Uterus (tissue), 2 donors: ENCODE measurements at regions not wholly inside any gene's neighbourhood (a gene's known extent, or its start where the extent isn't known, plus 50 kb on each side); places are given as distances from the start of the nearest gene placed in this dataset.

Source experiments
- POLR2A ChIP-seq, 2 donors: fragments of 450-650 bp; IDR thresholded peaks; one replicate each; pipeline ENCODE4 v1.6.1; 2016; ENCODE audit warnings: antibody characterized with exemption in 2 of 2, mild to moderate bottlenecking in 1 of 2, moderate library complexity in 1 of 2
- TF ChIP-seq, protein P1 (sequence below), 4 experiments: fragments of 200-600 bp in 2 of 4; fragments of 450-650 bp in 2 of 4; sonication (generic) in 2 of 4; IDR thresholded peaks; one replicate each; pipeline ENCODE4 v1.5.1; 2016 to 2019; ENCODE audit warnings: antibody characterized with exemption in 4 of 4, mild to moderate bottlenecking in 2 of 4, moderate library complexity in 1 of 4

DNA sequence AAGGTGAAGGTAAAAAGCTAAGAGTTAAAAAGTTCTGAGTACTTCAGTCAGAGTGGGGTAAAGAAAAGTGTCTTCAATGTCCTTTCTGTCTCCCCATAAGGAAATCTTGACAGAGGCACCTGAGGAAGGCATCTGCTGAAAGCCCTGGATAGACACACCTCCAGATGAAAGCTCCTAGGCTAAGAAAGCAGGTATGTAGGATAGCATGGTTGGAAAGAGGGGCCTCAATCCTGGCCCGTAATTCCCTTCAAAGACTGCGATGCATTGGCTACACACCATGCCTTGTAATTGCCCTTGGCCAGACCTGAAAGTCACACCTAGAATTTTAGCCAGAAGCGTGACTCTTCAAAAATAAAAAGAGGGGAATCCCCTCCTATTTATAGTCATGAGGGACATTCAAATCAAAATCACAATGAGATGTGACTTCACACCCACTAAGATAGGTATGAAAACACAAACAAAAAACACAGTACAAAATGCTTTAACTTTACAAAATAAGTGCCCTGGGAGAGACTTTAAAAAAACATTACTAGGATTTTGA lies 809.7 kb downstream of the IPMK start:
- TF ChIP-seq, protein P1, sequence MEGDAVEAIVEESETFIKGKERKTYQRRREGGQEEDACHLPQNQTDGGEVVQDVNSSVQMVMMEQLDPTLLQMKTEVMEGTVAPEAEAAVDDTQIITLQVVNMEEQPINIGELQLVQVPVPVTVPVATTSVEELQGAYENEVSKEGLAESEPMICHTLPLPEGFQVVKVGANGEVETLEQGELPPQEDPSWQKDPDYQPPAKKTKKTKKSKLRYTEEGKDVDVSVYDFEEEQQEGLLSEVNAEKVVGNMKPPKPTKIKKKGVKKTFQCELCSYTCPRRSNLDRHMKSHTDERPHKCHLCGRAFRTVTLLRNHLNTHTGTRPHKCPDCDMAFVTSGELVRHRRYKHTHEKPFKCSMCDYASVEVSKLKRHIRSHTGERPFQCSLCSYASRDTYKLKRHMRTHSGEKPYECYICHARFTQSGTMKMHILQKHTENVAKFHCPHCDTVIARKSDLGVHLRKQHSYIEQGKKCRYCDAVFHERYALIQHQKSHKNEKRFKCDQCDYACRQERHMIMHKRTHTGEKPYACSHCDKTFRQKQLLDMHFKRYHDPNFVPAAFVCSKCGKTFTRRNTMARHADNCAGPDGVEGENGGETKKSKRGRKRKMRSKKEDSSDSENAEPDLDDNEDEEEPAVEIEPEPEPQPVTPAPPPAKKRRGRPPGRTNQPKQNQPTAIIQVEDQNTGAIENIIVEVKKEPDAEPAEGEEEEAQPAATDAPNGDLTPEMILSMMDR (IDR thresholded peaks at IDR 0.05) = no peak
- no peak for TF ChIP-seq POLR2A (IDR thresholded peaks at IDR 0.05)
